Erythroblast (primary cell): ENCODE measurements at regions not wholly inside any gene's neighbourhood (a gene's known extent, or its start where the extent isn't known, plus 50 kb on each side); places are given as distances from the start of the nearest gene placed in this dataset.

ENCODE experiments used
- GATA1 ChIP-seq: IDR thresholded peaks from 2 replicates; pipeline ENCODE4 v1.6.1; 2011; ENCODE audit warnings: low read depth, mild to moderate bottlenecking, control low read depth, low read length, moderate library complexity
- POLR2A ChIP-seq: IDR thresholded peaks from 2 replicates; pipeline ENCODE4 v1.6.1; 2011; ENCODE audit warnings: mild to moderate bottlenecking, low read length

DNA sequence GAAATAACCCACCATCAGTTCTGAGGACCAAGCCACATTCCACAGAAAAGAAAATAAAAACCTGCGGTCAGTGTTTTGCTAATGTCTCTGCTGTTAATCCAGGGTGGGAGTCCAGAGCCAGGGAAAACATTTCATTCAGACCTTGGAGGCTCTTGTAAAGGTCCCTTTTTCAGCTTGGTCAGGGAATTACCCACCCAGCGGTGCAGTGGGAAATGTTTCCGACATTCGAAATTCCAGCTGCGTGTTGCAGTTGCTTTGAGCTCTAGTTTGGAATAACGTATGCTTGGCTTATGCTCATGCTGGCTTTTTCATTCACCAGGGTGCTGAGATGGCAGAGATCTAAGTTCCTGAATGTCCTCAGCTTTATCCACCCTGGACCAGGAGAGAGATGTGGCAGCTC, 219.1 kb downstream of the TRIB2 start:
- TF ChIP-seq POLR2A (no peak), GATA1 (no peak)
